Endometrium (tissue), 2 donors: ENCODE measurements at regions not wholly inside any gene's neighbourhood (a gene's known extent, or its start where the extent isn't known, plus 50 kb on each side); places are given as distances from the start of the nearest gene placed in this dataset.
A peak's percentile ranks its signal among the peaks of the same experiment; 100 is the strongest.
"Not testable (repeated sequence)": the region's sequence is repeated elsewhere in the genome, so short reads cannot be mapped to it uniquely, and the experiment has no call there.

Experiments
- FAIRE-seq: peaks from 2 replicates; lab custom pipeline; 2012; peaks lifted over from hg19 to GRCh38; lab: Jason Lieb, UNC
- donor health status: control.
- donor health status: control.

DNA sequence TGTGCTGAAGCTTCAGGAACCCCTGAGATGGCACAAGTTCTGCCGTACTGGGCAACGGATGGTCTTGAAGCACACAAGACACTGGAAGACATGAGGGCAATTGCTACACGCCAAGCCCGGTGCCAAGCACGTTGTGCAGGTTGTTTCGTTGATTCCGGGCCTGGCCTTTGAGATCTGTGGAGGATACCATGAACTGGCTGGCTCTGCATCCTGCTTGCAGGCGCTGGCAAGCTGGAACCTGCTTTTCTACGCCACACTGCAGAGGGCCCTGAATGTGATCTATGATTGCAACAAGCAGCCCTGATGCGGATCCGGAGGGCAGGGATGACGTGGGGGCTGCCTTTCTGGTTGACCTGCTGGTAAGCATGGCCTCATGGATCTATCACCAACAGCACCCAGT, 262.5 kb upstream of the ATP10A start:
- FAIRE-seq = no peak

DNA sequence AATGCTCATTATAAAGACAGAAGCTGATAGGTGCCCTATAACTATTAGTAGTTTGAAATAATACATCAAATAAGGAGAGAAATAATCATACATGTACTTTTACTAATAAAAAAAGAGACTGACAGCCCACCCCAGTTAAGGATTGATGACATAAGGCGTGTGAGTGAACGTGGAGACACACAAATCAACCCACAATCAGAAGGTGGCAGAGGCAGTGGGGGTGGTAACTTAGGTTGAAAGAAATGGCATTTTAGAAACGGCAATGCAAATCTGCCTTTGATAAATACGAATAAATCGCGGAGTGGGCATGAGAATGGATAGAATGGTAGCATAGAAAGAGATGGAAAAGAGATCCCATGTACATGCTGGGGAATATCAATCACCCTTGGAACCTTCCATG, 256.2 kb upstream of the ATP10A start:
- no peak for FAIRE-seq

DNA sequence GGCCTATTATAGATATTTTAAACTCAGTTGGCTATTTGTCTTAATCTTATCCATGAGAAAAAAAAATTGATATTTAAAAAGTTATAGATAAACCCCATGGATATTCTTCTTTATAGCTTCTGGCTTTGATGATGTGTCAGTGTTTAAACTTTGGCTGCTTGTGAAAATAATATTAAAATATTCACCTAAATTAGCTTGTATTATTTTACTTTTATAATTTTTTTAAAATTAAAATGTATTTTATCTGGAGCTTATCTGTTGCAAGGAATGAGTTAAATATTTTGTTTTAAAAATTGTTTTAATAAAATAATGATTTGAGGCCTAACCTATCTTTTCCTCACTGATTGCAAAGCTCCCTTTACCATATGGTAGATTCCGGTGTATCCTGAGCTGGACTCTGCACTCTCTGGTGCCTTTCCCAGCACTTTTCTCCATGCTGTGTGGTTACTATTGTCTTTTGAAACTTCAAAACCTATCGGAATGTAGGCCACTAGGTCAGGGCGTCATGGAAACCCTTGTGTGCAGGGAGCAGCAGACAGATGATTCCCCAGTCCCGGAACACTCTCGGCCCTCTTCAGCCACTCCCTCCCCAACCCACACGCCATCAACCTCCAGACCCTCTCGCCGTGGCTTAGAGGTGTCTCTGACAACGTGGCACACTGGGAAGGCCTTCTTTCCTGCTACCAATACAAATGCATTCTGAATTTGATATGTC, 252.3 kb upstream of the ATP10A start:
- FAIRE-seq = no peak

DNA sequence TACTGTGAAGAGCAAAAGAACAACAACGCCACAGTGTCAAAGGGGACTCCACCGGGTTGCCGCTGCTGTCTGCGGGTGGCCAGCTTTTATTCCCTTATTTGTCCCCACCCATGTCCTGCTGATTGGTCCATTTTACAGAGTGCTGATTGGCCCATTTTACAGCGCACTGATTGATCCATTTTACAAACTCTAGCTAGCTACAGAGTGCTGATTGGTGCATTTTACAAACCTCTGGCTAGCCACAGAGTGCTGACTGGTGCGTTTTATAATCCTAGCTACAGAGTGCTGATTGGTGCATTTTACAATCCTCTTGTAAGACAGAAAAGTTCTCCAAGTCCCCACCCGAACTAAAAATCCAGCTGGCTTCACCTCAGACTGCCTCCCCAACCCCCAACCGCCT, 251.0 kb upstream of the ATP10A start:
- FAIRE-seq = not testable (repeated sequence)

DNA sequence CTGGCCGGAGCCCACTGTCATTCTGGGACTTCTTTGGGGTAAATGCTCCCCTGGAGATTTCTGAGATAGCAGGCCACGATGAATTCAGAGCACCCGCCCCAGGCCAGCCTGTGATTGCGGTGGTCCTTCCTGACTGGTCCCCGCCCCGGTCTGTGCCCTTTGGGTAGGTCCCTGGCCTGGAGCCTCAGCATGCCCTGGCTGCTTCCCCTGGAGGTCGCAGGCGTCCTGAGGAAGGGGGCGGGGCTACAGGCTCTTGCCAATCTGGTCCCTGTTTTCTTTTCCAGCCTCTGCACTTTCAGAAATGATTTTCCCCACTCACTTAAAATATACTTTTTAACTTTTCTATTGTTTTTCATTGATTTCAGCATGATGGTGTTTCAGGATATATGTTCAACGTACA, 250.2 kb upstream of the ATP10A start:
- no peak for FAIRE-seq

DNA sequence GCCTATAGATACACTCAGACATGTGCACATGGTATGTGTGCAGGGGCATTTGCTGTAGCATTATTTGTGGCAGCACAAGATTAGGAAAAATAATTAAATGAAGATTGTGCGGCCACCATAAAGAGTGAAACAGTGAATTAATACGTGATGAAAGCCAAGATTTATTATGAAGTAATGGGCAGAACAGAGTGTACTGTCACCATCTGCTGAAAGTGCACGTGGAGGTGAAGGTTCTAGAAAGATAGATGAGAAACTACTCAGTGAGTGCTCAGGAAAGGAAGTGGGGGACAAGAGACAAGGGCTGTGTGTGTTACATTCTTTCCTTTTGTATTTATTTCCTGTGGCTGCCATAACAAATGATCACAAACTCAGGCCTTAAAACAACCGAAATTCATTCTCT, 246.1 kb upstream of the ATP10A start:
- FAIRE-seq = no peak

DNA sequence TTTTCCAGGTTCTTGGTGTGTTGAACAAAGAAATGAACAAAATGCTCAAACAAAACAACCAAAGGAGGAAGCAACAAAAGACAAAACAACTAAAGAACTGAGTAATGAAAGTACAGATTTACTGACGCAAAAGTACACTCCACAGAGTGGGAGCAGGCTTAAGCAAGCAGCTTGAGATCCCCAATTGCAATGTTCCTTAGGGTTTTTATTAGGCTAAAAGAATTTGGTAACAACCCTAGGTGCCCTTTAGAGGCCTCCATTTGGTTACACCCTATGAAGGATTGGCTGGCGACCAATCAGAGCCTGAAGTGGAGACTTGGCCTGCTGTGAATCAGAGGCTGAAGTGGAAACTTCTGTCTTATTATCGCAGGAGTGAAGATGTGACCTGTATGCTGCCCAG, 243.4 kb upstream of the ATP10A start:
- FAIRE-seq = no peak

DNA sequence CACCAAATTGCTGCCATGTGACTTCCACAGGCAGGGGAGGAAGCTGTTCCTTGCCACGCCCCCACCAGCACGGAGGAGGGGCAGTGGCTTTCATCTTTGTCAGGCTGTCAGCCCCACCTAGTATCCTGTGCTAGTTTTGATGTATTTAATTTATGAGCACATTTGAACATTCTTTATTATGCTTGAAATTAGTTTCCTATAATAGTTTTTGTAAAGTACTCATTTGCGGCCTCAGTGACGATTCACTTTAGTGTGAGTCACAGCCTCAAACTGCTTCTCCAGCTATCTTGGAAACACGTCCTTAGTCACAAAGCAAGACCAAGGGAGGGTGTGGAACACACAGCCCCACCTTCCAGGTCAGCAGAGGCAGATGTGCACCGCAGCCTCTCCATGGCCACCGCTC, 239.9 kb upstream of the ATP10A start:
- FAIRE-seq = no peak

DNA sequence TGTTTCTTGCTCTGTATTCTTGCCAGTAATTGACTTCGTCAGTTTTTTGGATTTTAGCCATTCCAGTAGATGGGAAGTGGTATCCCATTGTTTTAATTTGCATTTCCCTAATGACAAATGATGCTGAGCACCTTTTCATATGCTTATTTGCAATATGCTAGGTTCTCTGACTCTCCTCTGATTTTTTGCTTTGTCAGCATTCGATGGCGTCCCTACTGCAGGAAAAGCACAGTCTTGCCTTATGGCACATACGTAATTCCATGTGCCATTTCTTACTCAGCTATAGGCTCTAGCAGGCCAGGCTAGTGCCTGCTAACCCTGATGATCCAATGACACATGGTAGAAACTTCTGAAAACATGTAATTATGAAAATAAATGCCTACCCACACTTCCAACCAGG, 239.2 kb upstream of the ATP10A start:
- FAIRE-seq = no peak

DNA sequence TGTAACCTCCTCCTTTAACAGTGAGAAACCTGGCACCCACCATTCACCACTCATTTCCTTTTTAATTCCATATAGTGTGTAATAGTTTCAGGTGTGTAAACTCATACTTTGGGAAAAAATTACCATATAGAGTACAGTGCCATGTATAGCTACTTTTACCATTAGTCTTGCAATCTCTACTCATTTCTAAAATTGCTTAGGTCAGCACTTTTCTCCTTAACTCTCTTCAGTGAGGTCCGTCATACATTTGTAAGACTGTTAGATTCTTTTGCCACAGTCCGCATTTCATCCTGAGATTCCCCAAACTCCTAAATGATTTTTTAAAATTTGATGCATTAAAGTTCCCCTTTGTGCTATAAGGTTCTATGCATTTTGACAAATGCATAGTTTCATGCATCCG, 238.3 kb upstream of the ATP10A start:
- no peak for FAIRE-seq

DNA sequence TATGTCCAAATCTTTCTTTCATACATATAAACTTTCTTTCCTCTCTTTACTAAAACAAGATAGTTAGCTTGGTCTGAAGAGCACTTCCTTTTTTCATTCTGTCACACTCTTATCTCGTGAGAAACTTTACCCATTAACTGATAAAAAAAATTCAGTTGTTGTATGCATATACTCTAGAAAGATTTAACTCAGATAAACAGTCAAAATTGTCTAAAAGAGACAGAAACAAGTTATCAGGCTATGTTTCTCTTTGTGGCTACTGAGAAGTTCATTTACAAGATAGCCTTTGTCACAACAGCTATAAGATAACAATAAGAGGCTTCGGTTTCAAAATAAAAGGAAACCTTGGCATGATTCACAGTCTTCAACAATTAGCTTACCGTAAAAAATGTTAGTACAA, 235.7 kb upstream of the ATP10A start:
- FAIRE-seq = no peak

DNA sequence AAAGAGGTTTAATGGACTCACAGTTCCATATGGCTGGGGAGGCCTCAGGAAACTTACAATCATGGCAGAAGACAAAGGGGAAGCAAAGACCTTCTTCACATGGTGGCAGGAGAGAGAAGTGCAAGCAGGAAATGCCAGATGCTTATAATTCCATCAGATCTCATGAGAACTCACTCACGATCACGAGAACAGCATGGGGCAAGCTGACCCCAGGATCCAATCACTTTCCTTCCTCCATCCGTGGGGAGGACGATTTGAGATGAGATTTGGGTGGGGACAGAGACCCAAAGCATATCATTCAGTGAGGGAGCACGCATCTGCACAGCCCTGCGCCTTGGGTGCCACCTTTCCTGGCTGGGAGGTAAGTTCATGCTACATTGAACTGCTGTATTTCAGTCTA, 234.1 kb upstream of the ATP10A start:
- no peak for FAIRE-seq

DNA sequence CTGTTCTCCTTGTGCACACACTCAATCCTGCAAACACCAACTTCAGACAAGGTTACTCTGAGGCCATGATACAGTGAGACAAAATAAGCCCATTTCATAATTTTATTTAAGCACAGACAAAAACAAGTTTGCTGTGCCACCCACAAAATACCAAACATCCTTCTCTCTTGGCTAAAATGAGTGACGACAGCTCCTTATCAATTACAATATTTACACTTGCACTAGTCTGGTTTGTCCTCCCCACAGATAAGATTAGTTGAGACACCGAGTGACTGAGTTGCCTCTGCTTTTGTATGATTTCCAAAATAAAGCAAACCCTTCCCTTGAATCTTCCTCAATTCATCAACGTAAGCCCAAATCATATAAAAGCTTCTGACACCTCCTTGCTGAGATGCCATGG, 233.5 kb upstream of the ATP10A start:
- no peak for FAIRE-seq

DNA sequence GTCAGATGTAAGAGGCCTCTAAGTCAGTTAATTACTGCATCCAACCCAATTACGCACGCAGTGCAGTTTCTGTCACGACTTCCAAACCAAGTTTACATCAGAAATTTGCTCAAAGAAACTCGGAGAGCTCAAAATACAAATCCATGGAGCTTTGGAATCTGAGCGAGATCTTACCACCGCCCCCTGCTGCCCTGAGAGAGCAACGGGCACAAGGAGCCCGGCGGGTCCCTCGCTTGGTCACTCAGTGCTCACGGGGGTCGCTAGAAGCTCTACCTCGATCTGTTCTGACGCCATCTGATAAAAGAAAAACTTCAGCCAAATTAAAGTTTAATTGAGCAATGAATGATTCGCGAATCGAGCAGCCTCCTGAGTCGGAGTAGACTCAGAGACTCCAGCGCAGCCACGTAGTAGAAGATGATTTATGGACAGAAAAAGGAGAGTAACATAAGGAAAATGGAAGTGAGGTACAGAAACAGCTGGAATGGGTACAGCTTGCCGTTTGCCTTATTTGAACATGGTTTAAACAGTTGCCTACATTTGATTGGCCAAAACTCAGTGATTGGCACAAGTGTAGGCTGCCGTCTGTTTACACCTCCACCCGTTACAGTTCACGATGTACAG, 232.7 kb upstream of the ATP10A start:
- FAIRE-seq = no peak

DNA sequence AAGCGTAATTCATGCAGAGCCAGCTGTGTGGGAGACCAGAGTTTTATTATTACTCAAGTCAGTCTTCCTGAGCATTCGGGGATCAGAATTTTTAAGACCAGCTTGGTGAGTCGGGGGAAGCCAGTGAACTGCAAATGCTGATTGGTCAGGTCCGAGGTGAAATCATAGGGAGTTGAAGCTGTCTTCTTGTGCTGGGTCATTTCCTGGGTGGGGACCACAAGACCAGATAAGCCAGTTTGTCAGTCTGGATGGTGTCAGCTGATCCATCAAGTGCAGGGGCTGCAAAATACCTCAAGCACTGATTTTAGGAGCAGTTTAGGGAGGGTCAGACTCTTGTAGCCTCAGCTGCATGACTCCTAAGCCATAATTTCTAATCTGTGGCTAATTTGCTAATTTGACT, 228.1 kb upstream of the ATP10A start:
- no peak for FAIRE-seq

DNA sequence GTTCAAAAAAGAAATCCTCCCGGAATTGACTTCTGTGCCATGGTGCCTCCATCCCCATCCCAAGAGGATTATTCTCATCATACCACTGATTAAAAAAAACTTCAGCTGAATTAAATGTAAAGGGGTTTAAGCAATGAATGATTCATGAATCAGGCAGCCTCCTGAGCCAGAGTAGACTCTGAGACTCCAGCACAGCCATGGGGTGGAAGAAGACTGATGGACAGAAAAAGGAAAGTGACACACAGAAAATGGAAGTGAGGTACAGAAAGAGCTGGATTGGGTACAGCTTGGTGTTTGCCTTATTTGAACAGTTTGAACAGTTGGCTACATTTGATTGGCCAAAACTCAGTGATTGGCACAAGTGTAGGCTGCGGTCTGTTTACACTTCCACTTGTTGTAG, 224.8 kb upstream of the ATP10A start:
- FAIRE-seq = no peak

DNA sequence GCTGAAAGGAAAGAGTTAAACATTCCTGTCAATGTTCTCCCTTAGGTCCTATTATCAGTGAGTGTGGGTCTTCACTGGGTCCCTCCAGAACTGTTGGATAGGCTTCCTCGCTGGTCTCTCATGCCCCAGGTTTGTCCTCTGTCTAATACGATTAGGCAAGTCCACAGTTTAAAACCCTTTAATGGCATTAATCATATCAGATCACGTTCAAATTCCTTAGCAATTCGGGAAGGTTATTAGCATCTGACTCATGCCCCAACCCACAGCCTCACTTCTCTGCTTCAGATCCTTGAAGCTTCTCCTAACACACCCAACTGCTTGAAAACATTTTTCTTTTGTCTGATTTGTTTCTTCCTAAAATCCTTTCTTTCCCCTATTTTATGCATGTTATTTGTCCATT, 224.3 kb upstream of the ATP10A start:
- no peak for FAIRE-seq

DNA sequence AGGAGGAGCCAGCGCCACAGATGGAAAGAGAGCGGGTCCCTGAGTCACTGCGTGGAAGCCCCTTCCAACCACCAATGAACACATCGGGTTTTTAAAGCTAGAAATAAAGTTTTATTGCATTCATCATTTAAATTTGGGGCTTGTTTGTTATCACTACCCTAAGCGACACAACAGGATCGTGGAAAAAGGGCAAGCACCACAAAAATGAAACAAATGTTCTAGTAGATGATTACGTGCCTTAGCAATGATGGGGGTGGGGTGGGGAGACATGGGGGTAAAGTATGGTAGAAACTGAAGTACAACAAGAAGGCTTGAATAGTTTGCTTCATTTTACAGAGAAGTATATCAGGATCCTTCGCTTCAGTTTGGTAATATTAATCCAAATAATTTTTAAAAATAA, 221.6 kb upstream of the ATP10A start:
- no peak for FAIRE-seq

DNA sequence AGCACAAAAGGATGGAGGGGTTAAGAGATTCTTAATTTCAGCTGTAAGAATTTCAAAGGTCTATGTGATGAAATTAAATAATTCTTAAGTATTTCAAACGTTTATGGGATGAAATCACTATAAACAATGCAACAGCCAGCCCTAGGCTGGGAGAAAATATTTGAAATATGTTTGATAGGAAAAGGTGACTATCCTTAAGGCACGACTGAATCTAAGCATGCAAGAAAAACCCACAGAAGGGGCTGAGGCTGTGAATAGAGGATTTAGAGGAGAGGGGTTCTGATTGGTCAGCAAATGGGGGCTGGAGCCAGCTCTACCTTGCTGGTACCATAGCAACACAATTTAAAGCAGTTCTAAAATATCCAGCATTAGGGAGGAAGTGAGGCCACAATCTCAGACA, 220.8 kb upstream of the ATP10A start:
- no peak for FAIRE-seq

DNA sequence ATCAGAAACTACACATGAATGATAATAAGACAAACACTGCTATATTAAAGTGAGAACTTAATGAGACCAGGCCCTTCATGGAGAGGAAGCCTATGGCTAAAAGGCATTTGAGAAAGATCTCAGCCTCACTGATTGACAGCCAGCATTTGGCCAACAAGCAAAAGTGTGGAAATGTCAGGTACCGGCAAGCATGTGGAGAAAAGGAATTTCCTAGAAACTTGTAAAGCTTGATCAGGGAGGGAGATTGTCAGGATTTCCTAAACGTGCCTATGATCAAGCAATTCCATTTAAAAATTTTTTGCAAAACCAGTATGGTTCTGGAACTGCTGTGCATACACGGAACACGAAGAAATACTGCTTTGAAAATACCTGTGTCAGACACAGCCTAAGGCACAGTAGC, 220.3 kb upstream of the ATP10A start:
- FAIRE-seq = no peak

DNA sequence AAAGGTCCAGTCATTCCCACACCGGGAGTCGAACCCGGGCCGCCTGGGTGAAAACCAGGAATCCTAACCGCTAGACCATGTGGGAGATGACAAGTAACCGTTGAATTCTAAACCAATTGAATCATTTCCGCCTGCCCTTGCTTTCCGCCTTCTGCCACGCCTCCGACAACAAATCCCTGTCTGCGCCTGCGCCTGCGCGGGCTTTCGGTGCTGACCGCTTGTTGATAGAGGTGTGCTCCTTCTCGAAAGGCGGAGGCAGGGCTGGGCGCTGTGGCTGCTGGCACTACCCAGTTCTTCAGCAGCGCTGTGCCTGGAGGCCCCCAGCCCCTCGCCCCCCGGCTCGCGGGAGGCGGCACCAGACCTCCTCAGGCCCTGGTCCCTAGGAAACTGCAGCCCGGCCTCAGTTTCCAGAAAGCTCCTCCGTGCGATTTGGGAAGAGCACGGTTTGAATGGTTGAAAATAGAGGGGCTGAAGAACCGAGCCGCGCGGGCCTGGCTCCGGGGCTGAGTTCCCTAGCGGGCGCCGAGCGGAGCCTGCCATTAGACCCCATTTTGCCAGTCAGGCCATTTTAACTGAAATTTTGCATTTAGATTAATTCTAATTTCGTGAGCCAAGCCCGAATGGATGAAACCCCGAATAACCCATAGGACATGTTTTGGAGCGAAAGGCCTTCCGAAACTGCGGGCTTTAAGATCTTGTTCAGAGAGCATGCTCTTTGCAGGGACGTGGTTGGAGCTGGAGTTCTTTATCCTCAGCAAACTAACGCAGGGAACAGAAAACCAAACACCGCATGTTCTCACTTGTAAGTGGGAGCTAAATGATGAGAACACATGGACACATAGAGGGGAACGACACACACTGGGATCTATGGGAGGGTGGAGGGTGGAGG, 219.3 kb upstream of the ATP10A start:
- no peak for FAIRE-seq

DNA sequence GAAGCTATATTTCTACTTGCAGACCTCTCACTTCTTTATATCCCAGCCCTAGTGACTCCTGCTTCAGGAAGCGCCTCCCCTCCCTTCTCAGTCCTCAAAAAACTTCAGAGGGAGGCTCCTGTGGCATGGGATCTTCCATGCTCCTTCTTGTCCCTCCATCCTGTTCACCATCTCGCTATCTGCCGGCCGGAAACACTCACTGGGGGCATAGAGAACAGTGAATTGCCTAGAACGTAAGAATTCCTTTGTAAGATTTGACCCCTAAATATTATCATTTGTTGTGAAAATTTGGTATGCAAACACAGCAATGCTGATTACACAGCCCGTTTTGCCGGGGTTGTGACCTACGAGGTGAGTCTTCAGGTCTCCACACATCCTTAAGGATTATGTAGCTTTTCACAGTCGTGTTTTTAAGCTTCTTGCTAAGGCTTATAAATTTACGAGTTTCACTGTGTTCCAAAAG, 218.7 kb upstream of the ATP10A start:
- FAIRE-seq = peak; percentile 88

DNA sequence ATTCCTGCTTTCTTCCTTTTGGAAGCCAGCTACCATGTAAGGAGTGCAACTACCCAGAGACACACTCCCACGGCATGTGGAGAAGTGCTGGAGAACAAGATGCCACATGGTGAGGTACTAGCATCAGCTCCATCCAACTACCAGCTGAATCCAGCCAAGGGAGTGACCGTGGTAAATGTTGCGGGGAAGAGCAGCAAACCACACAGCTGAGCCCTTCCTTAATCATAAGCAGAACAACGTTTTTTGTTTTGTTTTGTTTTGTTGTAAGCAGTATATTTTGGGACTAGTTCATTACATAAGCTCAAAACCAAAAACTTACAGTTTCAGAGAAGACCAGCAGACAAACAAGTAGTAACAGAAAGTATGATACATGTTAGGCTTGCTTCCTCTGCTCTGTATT, 212.6 kb upstream of the ATP10A start:
- no peak for FAIRE-seq
